SK-N-SH (cell line): ENCODE measurements at regions not wholly inside any gene's neighbourhood (a gene's known extent, or its start where the extent isn't known, plus 50 kb on each side); places are given as distances from the start of the nearest gene placed in this dataset.

ENCODE experiments used
- CHD2 ChIP-seq: fragments of 150-350 bp; IDR thresholded peaks from 2 replicates; pipeline ENCODE4 v1.6.1; 2018; ENCODE audit warnings: low read length; ENCODE audit not compliant: partially characterized antibody
- EP300 ChIP-seq, 2 experiments: IDR thresholded peaks; 2 replicates each; pipeline versions ENCODE4 v1.4.0 to v1.6.1; 2012; ENCODE audit warnings: borderline replicate concordance in 1 of 2, low read depth in 1 of 2, low read length in 1 of 2
- EZH2phosphoT487 ChIP-seq: fragments of 200-600 bp; sonication (generic); IDR thresholded peaks from 2 replicates; pipeline ENCODE4 v1.6.1; 2017; ENCODE audit warnings: low read depth, mixed run types, mild to moderate bottlenecking, antibody characterized with exemption, moderate library complexity, borderline replicate concordance
- FOXM1 ChIP-seq: IDR thresholded peaks from 2 replicates; pipeline ENCODE4 v1.4.0; 2012; ENCODE audit warnings: low read depth, mild to moderate bottlenecking
- POLR2AphosphoS5 ChIP-seq: IDR thresholded peaks from 2 replicates; pipeline ENCODE4 v1.6.1; 2012; ENCODE audit warnings: low read depth, low read length
- RAD21 ChIP-seq: IDR thresholded peaks from 2 replicates; pipeline ENCODE4 v1.6.1; 2012; ENCODE audit warnings: mild to moderate bottlenecking, low read length
- REST ChIP-seq: IDR thresholded peaks from 2 replicates; pipeline ENCODE4 v1.6.1; 2012; ENCODE audit warnings: mild to moderate bottlenecking, low read depth, low read length, moderate library complexity
- RFX5 ChIP-seq: IDR thresholded peaks from 2 replicates; pipeline ENCODE4 v1.6.1; 2012; ENCODE audit warnings: mild to moderate bottlenecking, improper control_type of control experiment, low read length
- SIN3A ChIP-seq: IDR thresholded peaks from 2 replicates; pipeline ENCODE4 v1.6.1; 2012; ENCODE audit warnings: low read depth, mild to moderate bottlenecking, low read length, moderate library complexity, borderline replicate concordance
- SMC3 ChIP-seq: IDR thresholded peaks from 2 replicates; pipeline ENCODE4 v1.6.1; 2012; ENCODE audit warnings: low read depth, low read length, improper control_type of control experiment
- TCF12 ChIP-seq: IDR thresholded peaks from 2 replicates; pipeline ENCODE4 v1.4.0; 2012
- YY1 ChIP-seq: IDR thresholded peaks from 2 replicates; pipeline ENCODE4 v1.4.0; 2012; ENCODE audit warnings: low read depth, mild to moderate bottlenecking
- TF ChIP-seq, protein P1 (sequence below): fragments of 200-600 bp; sonication (generic); IDR thresholded peaks from 2 replicates; pipeline ENCODE4 v1.6.1; 2017; ENCODE audit warnings: antibody characterized with exemption, mild to moderate bottlenecking, moderate library complexity

DNA sequence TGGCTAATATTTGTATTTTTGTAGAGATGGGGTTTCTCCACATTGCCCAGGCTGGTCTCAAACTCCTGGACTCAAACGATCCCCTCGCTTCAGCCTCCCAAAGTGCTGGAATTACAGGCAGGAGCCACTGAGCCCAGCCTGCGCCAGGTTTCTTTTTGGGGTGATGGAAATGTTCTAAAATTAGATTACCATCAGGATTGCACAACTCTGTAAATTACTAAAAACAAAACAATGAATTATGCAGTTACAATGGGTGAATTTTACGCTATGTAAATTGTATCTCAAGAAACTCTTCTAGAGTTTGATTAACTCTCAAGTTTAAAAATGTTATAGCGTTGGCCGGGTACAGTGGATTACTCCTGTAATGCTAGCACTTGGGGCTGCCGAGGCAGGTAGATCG is 118.9 kb upstream of the TBL1X start:
- no peak for TF ChIP-seq YY1
- no peak for TF ChIP-seq EP300 (IDR thresholded peaks at IDR 0.05; ENCODE audit: borderline replicate concordance in 1 of 2, low read depth in 1 of 2, low read length in 1 of 2)
- TF ChIP-seq, protein P1, sequence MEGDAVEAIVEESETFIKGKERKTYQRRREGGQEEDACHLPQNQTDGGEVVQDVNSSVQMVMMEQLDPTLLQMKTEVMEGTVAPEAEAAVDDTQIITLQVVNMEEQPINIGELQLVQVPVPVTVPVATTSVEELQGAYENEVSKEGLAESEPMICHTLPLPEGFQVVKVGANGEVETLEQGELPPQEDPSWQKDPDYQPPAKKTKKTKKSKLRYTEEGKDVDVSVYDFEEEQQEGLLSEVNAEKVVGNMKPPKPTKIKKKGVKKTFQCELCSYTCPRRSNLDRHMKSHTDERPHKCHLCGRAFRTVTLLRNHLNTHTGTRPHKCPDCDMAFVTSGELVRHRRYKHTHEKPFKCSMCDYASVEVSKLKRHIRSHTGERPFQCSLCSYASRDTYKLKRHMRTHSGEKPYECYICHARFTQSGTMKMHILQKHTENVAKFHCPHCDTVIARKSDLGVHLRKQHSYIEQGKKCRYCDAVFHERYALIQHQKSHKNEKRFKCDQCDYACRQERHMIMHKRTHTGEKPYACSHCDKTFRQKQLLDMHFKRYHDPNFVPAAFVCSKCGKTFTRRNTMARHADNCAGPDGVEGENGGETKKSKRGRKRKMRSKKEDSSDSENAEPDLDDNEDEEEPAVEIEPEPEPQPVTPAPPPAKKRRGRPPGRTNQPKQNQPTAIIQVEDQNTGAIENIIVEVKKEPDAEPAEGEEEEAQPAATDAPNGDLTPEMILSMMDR: no peak
- no peak for TF ChIP-seq RFX5
- no peak for TF ChIP-seq SMC3
- no peak for TF ChIP-seq REST
- no peak for TF ChIP-seq CHD2
- TF ChIP-seq FOXM1: no peak
- no peak for TF ChIP-seq POLR2AphosphoS5
- no peak for TF ChIP-seq SIN3A
- TF ChIP-seq EZH2phosphoT487: no peak
- no peak for TF ChIP-seq TCF12
- TF ChIP-seq RAD21: no peak
